ENCODE measurements at regions not wholly inside any gene's neighbourhood (a gene's known extent, or its start where the extent isn't known, plus 50 kb on each side); places are given as distances from the start of the nearest gene placed in this dataset.

DNA sequence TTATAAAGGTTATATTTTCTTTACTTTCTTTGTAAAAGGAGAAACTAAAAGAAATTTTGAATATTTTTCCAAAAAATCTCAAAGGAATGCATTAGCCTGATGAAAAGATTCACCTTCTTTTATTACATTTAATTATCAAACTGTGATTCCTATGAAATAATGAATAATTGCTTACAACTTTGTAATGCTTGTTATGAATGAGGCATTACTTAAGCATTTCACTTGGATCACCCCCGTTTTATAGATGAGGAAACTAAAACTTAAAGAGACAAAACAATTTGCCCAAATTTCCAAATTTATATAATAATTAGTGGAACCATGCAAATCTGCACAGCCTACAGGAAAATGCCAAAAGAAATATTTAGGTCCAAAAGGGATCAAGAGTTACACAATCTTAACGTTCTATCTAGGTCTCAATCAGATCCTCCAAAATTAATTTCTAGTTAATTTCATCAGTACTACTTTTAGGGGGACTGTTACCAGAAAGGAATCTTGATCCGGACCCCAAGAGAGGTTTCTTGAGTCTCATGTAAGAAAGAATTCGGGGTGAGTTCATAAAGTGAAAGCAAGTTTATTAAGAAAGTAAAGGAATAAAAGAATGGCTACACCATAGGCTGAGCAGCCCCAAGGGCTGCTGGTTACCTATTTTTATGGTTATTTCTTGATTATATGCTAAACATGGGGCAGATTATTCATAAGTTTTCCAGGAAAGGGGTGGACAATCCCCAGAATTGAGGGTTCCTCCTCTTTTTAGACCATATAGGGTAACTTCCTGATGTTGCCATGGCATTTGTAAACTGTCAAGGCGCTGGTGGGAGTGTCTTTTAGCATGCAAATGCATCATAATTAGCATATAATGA, 288.0 kb downstream of the ADGB start:
- no peak for DNase-seq (ENCODE audit: low read depth in 2 of 3, low spot score in 1 of 3)

GRCh38 chr6:146887447-146888077, 288.8 kb downstream of the ADGB start:
- no peak for DNase-seq (ENCODE audit: low read depth in 2 of 3, low spot score in 1 of 3)

DNA sequence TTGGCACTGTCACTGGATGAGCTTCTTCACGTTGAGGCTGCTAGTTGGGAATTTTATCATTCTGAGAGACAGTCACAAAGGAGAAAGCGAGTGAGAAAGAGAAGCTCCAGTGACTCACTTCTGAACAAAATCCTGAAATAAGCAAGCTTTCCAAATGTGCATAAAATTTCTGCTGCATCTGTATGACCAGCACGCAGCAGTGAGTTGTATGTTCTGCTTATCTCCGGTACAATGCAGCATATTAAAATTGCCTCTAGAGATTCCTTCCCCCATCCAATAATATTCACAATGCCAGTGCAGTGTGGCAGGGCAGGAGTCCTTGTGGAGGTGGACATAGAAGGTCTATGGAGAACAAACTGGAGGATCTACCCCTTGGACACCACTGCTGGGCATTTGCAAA, 290.5 kb downstream of the ADGB start:
- DNase-seq (ENCODE audit: low read depth in 2 of 3, low spot score in 1 of 3): no peak

DNA sequence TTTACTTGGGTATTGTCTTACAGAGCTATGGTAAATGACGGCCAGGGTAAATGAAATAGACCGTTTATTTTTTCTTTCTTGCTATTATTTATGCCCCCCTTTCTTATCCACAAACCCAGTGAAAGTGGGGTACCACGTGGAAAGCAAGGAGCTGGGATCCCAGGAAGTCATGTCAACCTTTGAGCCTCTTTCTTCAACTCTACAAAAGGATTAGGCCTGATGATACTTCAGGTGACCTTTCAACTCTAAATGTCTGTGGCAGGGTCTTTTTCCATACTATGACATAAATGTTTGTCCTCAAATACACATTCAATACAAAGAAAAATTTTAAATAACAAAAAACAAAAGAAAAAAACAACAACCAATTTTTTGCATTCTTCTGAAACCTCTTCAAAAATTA, 291.4 kb downstream of the ADGB start:
- no peak for DNase-seq (ENCODE audit: low read depth in 2 of 3, low spot score in 1 of 3)

DNA sequence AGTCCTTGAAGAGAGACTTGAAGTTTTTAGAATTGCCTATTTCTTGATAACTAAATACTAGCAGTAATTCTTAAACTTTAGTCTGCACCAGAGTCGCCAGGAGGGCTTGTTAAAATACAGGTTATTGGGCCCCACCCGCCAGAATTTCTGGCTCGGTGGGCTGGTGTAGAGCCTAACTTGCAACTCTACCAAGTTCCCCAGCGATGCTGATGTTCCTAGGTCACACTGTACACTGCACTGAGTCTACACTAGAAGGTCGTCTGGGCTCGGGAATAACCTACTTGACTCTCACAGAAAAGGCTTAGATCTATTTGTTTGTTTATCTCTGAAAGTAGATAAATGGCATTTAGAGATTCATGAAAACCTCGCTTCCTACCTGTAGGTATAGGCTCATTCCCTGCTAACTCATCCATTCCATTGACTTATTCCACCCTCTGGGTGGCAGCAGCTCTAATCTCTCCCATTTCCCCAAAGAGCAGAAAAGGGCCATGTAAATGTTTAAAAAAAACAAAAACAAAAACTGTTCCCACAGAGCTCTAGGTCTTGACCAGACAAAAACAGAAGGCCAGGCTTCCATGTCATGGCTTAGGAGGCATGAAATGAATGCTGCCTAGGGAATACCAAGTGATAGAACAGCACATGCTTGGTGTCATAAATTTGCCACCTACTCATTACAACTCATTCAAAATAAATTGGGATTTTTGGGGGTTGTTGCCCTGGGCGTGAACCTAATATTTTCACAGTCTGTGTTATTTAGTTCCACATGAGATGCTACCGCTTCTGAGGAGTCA, 292.1 kb downstream of the ADGB start:
- DNase-seq (ENCODE audit: low read depth in 2 of 3, low spot score in 1 of 3): no peak

GRCh38 chr6:146891615-146892265, 293.0 kb downstream of the ADGB start:
- DNase-seq (ENCODE audit: low read depth in 2 of 3, low spot score in 1 of 3): no peak

GRCh38 chr6:146892283-146892612, 293.5 kb downstream of the ADGB start:
- no peak for DNase-seq (ENCODE audit: low read depth in 2 of 3, low spot score in 1 of 3)

DNA sequence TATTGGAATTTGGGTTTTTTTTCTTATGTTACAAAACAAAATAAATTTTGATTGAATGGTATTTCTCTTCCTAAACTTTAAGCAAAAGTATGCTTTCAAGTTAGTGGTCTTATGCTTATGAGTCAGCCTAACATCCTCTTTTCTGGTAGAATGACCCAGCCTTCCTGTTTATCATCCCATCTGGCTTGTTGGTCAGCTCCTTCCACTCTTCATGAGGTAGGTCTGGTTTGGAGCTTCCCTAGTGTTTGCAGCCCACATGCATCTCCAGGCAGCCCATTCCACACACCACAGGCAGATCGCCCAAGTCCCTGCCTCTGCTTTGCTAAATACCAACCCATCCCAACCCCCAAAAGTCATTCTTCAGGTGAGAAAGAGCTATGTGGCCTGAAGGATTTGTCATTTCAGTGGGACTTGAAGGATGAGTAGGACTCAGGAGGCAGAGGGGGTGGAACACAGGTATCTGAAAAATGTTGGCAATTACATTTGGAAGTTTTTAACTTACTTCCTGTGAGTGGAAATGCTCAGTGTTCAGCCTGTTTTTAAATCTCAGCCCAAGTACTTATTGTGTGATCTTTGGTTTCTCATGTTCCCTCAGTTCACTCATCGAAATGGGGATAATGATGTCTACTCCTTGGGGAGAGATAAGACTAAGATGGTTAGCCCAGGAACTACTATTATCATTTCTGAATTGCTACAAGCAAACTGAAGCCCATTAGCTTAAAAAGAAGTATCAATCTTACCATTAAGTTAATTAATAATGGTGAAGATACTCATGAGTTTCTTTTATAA, 294.0 kb downstream of the ADGB start:
- no peak for DNase-seq (ENCODE audit: low read depth in 2 of 3, low spot score in 1 of 3)

GRCh38 chr6:146893690-146894089, 294.9 kb downstream of the ADGB start:
- no peak for DNase-seq (ENCODE audit: low read depth in 2 of 3, low spot score in 1 of 3)

DNA sequence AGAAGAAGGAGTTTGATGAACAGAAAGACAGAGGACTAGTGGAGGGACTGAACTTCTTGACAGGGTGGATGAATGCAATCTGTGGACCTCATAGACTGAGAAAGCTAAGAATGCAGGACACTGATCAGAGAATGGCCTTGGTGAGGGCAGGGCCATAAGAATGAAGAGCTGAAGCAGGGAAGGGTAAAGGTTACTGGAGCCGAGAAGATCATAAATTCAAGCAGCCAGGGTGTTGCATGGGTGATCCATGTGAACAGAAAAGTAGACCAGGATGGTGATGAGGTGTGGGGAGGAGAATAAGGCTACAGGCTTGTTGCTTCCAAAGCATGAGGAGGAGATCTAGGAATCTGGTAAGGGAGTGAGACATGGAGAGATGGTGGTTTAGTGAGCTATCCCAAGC, 295.9 kb downstream of the ADGB start:
- DNase-seq (ENCODE audit: low read depth in 2 of 3, low spot score in 1 of 3): no peak

- no peak for DNase-seq (ENCODE audit: low read depth in 2 of 3, low spot score in 1 of 3)
Observed at GRCh38 chr6:146895101-146895771, 296.5 kb downstream of the ADGB start.

DNA sequence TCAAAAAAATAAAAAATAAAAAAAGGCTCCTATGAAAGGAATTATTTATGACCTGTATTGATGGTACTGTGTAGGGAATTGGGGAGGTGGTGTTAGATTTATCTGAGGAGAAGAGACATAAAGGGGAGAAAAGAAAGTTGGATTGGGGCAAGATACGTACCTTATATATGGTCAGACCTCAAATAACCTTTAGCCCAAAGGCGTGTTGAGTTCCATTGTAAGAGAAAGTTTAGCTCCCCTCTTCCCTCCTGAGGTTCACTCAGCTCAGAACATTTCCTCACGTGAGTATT, 296.9 kb downstream of the ADGB start:
- DNase-seq (ENCODE audit: low read depth in 2 of 3, low spot score in 1 of 3): no peak

- DNase-seq (ENCODE audit: low read depth in 2 of 3, low spot score in 1 of 3): no peak
Observed at GRCh38 chr6:146896062-146896813, 297.5 kb downstream of the ADGB start.

- DNase-seq (ENCODE audit: low read depth in 2 of 3, low spot score in 1 of 3): no peak
Observed at GRCh38 chr6:146896960-146897701, 298.4 kb downstream of the ADGB start.

DNA sequence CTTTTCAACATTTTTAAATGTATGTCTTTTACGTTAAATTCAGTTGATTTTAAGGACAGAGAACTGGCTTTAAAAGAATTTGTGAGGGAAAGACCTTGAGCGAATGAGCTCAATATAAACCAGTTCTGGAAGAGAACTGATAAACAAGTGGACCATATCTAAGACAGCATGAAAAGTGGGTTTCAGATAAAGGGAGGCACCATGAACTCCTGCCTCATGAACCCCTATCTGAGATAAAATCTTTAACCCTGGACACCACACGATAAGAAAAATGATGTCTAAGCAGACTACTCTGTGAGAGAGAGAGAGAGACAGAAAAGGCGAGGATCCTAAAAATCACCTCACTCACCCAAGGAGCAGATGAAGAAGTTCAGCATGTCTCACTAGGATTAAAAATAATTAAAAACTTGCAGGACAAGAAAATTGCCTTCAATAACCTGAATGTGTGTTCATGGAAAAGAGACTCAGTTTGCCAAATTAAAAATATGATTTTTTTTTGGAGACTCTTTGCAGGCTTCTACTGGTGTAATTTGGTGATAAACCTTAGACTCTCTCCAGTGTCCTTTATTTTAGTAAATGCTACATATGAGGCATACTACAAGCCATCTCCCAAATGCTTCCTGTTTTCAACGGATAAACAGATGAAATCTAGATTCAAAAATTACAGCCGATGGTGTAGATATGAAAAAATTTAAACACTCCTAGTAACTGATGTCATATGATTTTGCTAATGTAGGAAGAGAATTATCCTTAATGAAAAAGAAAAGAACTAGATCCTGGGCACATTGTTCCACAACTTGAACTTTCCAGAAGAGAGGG, 299.5 kb downstream of the ADGB start:
- no peak for DNase-seq (ENCODE audit: low read depth in 2 of 3, low spot score in 1 of 3)

GRCh38 chr6:146898888-146899227, 300.1 kb downstream of the ADGB start:
- no peak for DNase-seq (ENCODE audit: low read depth in 2 of 3, low spot score in 1 of 3)

DNA sequence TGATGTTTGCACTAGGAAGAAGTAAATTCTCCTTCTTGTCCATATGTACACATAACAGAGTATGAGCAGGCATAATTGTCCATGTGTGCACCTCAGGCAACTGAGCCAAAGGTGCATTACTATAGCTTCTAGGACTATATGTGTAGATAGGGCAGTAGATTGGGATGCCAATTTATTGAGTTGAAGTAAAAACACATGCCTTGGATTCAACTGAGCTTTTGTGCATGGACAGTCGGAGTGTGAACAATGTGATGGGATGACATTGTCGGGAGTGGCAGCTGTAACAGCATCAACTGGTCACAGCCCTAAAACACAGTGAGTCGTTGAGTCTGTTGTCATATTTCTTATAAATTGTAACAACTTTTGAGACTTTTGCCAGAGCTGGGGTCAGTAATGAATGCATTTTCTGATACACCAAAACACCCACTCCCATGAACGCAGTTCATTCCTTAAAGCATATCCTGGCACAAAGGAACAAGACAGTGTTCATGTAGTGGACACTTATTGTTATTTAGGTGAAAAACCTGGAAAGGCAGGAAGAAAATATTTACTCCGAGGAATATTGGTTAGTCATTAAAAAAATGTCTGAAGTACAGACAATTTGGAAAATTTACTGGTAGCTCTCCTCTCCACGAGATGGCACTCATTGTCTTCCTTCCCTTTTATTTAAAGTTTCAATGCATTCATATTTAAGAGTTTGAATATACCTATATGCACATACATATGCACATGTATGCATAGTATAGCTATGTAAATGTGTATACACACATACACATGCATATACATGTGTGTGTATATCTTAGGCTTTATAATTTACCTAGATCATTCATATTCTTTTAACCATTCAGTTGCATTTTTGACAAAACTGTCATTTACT, 302.0 kb upstream of the STXBP5 start:
- no peak for DNase-seq (ENCODE audit: low read depth in 2 of 3, low spot score in 1 of 3)

Data from stimulated activated CD4-positive, alpha-beta T cell treated with anti-CD3 and anti-CD28 coated beads, Interleukin-12 subunit alpha, Interleukin-12 subunit beta, amount 100 ng/mL, for 48 hours (primary cell).